HepG2 (cell line): ENCODE measurements at regions not wholly inside any gene's neighbourhood (a gene's known extent, or its start where the extent isn't known, plus 50 kb on each side); places are given as distances from the start of the nearest gene placed in this dataset.

Source experiments
- MATR3 ChIP-seq: sonication (generic); formaldehyde crosslinking; IDR thresholded peaks from 2 replicates; pipeline ENCODE4 v1.4.0; 2020; ENCODE audit warnings: missing genetic modification reagents
- ZNF263 ChIP-seq: sonication (generic); formaldehyde crosslinking; IDR thresholded peaks from 2 replicates; pipeline ENCODE4 v1.4.0; 2020; ENCODE audit warnings: missing genetic modification reagents

DNA sequence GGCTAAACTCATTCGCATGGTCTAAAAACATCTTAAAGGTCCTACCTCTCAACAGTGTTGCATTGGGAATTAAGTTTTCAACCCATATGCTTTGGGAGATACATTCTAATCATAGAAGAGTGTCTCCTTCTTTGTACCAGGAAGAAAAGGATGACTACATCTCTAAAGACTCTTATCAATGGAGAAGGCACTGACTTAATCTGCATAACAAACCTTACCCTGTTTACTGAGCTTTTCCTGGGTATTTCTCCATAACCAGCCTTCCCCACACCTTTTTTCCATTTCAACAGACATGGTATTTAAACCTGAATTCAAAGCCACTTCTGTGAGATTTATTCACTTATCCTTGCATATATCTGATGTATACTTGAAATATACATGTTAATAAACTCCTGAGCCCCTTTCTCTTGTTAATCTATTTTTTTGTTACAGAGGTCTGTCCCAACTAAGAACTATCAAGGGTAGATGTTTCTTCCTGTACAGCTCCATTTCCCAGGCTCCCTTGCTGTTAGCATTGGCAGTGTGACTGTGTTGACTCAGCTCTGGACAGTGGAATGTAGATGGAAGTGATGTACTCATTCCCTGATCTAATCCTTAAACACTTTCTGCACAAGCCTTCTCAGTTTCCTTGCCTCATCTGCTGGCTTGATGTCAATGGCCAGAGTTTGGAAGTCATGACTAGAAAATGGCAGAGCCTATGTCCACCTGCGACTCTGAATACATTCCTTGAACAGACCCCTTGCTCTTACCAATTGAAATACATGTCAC lies 148.9 kb upstream of the CPEB2 start:
- no peak for TF ChIP-seq MATR3 (CRISPR knock-in tag)
- no peak for TF ChIP-seq ZNF263 (CRISPR knock-in tag)
